ENCODE measurements at regions not wholly inside any gene's neighbourhood (a gene's known extent, or its start where the extent isn't known, plus 50 kb on each side); places are given as distances from the start of the nearest gene placed in this dataset. TPM values are rescaled to one million over a fixed set of nuclear protein-coding genes. Genes with fewer than 3 reads are reported as not detected.

- no peaks in the 10 kb centered on the region for H3K36me3 ChIP-seq (ENCODE audit: control insufficient read depth, insufficient read depth, low read length)
- 26% methylated on average over 5 of the region's 7 CpGs for WGBS (ENCODE audit: insufficient coverage)
- DNase-seq (ENCODE audit: low read depth in 4 of 6, low spot score in 6 of 6), result peak in 2 of 6 donors; percentile 41 to 61
- peaks cover 5% of the 10 kb centered on the region for H3K4me1 ChIP-seq (ENCODE audit: control insufficient read depth, insufficient read depth, low read length)
- H3K4me3 ChIP-seq (ENCODE audit: low read depth, low read length), result no peak overlapping the region
- no peaks in the 10 kb centered on the region for H3K9me3 ChIP-seq (ENCODE audit: control insufficient read depth, insufficient read depth, low read length)
- H3K27ac ChIP-seq (ENCODE audit: low read depth, low read length), result no peak overlapping the region
- H3K27me3 ChIP-seq (ENCODE audit: control insufficient read depth, insufficient read depth, low read length), result no peaks in the 10 kb centered on the region
Measured at GRCh38 chr6:139429580-139430145, 55.2 kb upstream of the CITED2 start.

- peaks cover 5% of the 10 kb centered on the region for H3K4me1 ChIP-seq (ENCODE audit: control insufficient read depth, insufficient read depth, low read length)
- H3K27me3 ChIP-seq (ENCODE audit: control insufficient read depth, insufficient read depth, low read length), result no peaks in the 10 kb centered on the region
- H3K36me3 ChIP-seq (ENCODE audit: control insufficient read depth, insufficient read depth, low read length), result no peaks in the 10 kb centered on the region
Measured at GRCh38 chr6:139427199-139427598, 52.8 kb upstream of the CITED2 start.

GRCh38 chr6:139426795-139427194, 52.3 kb upstream of the CITED2 start:
- DNase-seq (ENCODE audit: low read depth in 4 of 6, low spot score in 6 of 6), result no peak
- peaks cover 5% of the 10 kb centered on the region for H3K4me1 ChIP-seq (ENCODE audit: control insufficient read depth, insufficient read depth, low read length)
- no peaks in the 10 kb centered on the region for H3K27me3 ChIP-seq (ENCODE audit: control insufficient read depth, insufficient read depth, low read length)
- no peak overlapping the region for H3K27ac ChIP-seq (ENCODE audit: low read depth, low read length)
- no peaks in the 10 kb centered on the region for H3K36me3 ChIP-seq (ENCODE audit: control insufficient read depth, insufficient read depth, low read length)
- H3K9me3 ChIP-seq (ENCODE audit: control insufficient read depth, insufficient read depth, low read length), result no peaks in the 10 kb centered on the region
- H3K4me3 ChIP-seq (ENCODE audit: low read depth, low read length), result no peak overlapping the region
- 87% methylated on average over 7 of the region's 9 CpGs for WGBS (ENCODE audit: insufficient coverage)

More at GRCh38 chr6:139427199-139427598, 52.8 kb upstream of the CITED2 start:
- DNase-seq (ENCODE audit: low read depth in 4 of 6, low spot score in 6 of 6), result no peak
- Histone ChIP-seq H3K4me3 (ENCODE audit: low read depth, low read length) (no peak overlapping the region), H3K27ac (ENCODE audit: low read depth, low read length) (no peak overlapping the region), H3K9me3 (ENCODE audit: control insufficient read depth, insufficient read depth, low read length) (no peaks in the 10 kb centered on the region)

GRCh38 chr6:139425780-139426179, 51.3 kb upstream of the CITED2 start:
- Histone ChIP-seq H3K9me3 (ENCODE audit: control insufficient read depth, insufficient read depth, low read length) (no peaks in the 10 kb centered on the region), H3K36me3 (ENCODE audit: control insufficient read depth, insufficient read depth, low read length) (no peaks in the 10 kb centered on the region), H3K4me3 (ENCODE audit: low read depth, low read length) (no peak overlapping the region), H3K27me3 (ENCODE audit: control insufficient read depth, insufficient read depth, low read length) (no peaks in the 10 kb centered on the region), H3K4me1 (ENCODE audit: control insufficient read depth, insufficient read depth, low read length) (peaks cover 5% of the 10 kb centered on the region), H3K27ac (ENCODE audit: low read depth, low read length) (no peak overlapping the region)
- DNase-seq (ENCODE audit: low read depth in 4 of 6, low spot score in 6 of 6), result no peak
- no CpG with 5 or more reads among the region's 2 CpGs for WGBS (ENCODE audit: insufficient coverage)

- H3K27me3 ChIP-seq (ENCODE audit: control insufficient read depth, insufficient read depth, low read length), result no peaks in the 10 kb centered on the region
- no peaks in the 10 kb centered on the region for H3K36me3 ChIP-seq (ENCODE audit: control insufficient read depth, insufficient read depth, low read length)
- no peak overlapping the region for H3K27ac ChIP-seq (ENCODE audit: low read depth, low read length)
- no peak for DNase-seq (ENCODE audit: low read depth in 4 of 6, low spot score in 6 of 6)
- WGBS (ENCODE audit: insufficient coverage), result 97% methylated on average over 8 of the region's 12 CpGs
- no peaks in the 10 kb centered on the region for H3K4me1 ChIP-seq (ENCODE audit: control insufficient read depth, insufficient read depth, low read length)
- no peaks in the 10 kb centered on the region for H3K9me3 ChIP-seq (ENCODE audit: control insufficient read depth, insufficient read depth, low read length)
- H3K4me3 ChIP-seq (ENCODE audit: low read depth, low read length), result no peak overlapping the region
Measured at GRCh38 chr6:139423971-139424667, 49.7 kb upstream of the CITED2 start.

Small RNA genes in the stretch of these regions (small RNA-seq; reads per million reads assigned to genes)
- gene AL357080.1 (ENCODE audit: low replicate concordance) (not detected), gene MIR3668 (ENCODE audit: low replicate concordance) (not detected), gene MIR4465 (ENCODE audit: low replicate concordance) (not detected), gene RN7SKP106 (ENCODE audit: low replicate concordance) (not detected), gene RNA5SP220 (ENCODE audit: low replicate concordance) (not detected)
